ENCODE measurements at regions not wholly inside any gene's neighbourhood (a gene's known extent, or its start where the extent isn't known, plus 50 kb on each side); places are given as distances from the start of the nearest gene placed in this dataset.

DNA sequence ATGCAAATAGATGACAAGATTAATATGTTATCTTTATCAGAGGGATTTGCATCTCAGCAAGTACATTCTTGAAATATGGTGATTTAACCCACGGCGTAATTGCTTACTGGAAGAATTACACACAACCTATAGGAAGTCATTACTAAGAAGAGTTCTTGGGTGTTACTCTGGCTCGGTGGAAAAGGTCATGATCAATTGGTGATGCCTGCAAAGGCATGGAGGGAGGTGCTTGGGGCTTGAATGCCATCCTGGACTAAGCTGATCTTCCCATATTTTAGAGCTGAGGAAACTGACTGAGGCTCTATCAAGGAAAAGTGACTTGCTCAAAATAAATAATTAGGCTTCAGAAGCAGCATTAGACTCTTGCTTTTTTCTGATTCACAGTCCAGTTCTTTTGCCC, 137.5 kb upstream of the JUN start:
- TF ChIP-seq PYGO2 (tag; IDR thresholded peaks at IDR 0.05) (no peak), SMARCC2 (IDR thresholded peaks at IDR 0.05; ENCODE audit: low read depth) (no peak), PML (IDR thresholded peaks at IDR 0.05; ENCODE audit: low read length) (no peak), BRD4 (IDR thresholded peaks at IDR 0.05) (no peak), POLR2A (conservative IDR thresholded peaks at IDR 0.05) (no peak)
- TF ChIP-seq, protein P1, sequence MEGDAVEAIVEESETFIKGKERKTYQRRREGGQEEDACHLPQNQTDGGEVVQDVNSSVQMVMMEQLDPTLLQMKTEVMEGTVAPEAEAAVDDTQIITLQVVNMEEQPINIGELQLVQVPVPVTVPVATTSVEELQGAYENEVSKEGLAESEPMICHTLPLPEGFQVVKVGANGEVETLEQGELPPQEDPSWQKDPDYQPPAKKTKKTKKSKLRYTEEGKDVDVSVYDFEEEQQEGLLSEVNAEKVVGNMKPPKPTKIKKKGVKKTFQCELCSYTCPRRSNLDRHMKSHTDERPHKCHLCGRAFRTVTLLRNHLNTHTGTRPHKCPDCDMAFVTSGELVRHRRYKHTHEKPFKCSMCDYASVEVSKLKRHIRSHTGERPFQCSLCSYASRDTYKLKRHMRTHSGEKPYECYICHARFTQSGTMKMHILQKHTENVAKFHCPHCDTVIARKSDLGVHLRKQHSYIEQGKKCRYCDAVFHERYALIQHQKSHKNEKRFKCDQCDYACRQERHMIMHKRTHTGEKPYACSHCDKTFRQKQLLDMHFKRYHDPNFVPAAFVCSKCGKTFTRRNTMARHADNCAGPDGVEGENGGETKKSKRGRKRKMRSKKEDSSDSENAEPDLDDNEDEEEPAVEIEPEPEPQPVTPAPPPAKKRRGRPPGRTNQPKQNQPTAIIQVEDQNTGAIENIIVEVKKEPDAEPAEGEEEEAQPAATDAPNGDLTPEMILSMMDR (IDR thresholded peaks at IDR 0.05 in 2 of 3, conservative IDR thresholded peaks at IDR 0.05 in 1 of 3; ENCODE audit: insufficient read depth in 2 of 3, low read depth in 1 of 3, low read length in 3 of 3): no peak
- TF ChIP-seq, protein P2, sequence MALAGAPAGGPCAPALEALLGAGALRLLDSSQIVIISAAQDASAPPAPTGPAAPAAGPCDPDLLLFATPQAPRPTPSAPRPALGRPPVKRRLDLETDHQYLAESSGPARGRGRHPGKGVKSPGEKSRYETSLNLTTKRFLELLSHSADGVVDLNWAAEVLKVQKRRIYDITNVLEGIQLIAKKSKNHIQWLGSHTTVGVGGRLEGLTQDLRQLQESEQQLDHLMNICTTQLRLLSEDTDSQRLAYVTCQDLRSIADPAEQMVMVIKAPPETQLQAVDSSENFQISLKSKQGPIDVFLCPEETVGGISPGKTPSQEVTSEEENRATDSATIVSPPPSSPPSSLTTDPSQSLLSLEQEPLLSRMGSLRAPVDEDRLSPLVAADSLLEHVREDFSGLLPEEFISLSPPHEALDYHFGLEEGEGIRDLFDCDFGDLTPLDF (CRISPR knock-in tag; IDR thresholded peaks at IDR 0.05): no peak
